Testis (tissue), 2 donors: ENCODE measurements at regions not wholly inside any gene's neighbourhood (a gene's known extent, or its start where the extent isn't known, plus 50 kb on each side); places are given as distances from the start of the nearest gene placed in this dataset.

ENCODE experiments used
- CTCF ChIP-seq, 3 experiments: fragments of 450-650 bp in 2 of 3; fragments of 200-600 bp in 1 of 3; sonication (generic) in 1 of 3; IDR thresholded peaks; one replicate each; pipeline ENCODE4 v1.5.1; 2016 to 2019; ENCODE audit warnings: antibody characterized with exemption in 3 of 3, mild to moderate bottlenecking in 2 of 3, moderate library complexity in 1 of 3
- POLR2A ChIP-seq: fragments of 450-650 bp; IDR thresholded peaks from one replicate; pipeline ENCODE4 v1.6.1; 2017; ENCODE audit warnings: antibody characterized with exemption, mild to moderate bottlenecking, moderate library complexity

GRCh38 chr6:28588666-28589065 lies 63.0 kb downstream of the GPX5 start:
- TF ChIP-seq POLR2A = no peak
- no peak for TF ChIP-seq CTCF (IDR thresholded peaks at IDR 0.05)
